ENCODE measurements at regions not wholly inside any gene's neighbourhood (a gene's known extent, or its start where the extent isn't known, plus 50 kb on each side); places are given as distances from the start of the nearest gene placed in this dataset.

DNA sequence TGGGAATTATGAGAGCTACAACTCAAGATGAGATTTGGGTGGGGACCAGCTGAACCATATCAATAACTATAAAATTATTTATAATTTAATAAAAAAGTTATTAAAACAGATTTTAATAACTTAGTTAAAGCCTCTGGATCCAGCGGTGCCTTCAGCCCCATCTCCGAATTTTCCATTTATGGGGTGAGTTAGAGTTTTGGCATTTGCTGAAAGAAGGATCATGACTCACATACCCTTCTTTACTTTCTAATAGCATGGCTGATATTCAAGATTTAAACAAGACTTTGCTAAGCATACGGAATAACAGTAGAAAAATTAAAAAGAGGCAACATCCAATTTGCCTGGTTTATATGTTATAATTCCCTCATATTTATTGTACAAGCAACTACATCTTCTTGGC lies 94.5 kb downstream of the RDH14 start:
- DNase-seq = no peak

DNA sequence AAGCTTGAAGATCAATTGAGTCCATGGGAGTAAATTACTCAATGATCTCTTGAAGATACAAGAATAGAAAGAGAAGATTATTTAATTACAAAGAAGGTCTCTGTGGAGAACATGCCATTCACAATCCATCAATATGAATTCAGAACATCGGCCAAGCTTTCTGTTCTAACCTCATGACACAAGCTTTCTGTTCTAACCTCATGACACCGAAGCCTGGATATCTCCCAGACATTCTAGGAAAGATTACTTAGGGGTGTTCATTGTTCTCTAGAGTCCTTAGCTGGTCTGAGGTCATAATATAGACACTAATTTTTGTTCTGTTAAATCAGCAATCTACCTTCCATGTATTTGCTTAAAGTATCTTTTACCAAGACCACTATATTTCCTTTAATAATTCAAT lies 95.5 kb downstream of the RDH14 start:
- DNase-seq = no peak

DNA sequence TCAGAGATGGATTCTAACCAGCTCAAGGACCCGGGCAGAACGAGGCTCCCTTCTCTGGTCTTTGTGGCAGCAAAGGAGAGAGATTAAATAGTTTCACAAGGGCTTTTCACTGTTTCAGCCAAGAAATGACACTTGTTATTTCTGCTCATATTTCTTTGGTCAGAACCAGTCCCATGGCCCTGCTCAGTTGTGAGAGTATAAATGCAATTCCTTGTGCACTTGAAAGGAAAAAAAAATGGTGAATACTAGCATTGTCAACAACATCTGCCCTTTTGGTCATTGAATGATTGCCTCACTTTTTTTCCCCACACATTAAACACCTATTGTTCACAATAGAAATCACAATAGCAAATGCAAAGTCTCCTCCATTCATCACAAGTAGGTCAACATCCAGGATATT lies 104.4 kb downstream of the RDH14 start:
- no peak for DNase-seq

DNA sequence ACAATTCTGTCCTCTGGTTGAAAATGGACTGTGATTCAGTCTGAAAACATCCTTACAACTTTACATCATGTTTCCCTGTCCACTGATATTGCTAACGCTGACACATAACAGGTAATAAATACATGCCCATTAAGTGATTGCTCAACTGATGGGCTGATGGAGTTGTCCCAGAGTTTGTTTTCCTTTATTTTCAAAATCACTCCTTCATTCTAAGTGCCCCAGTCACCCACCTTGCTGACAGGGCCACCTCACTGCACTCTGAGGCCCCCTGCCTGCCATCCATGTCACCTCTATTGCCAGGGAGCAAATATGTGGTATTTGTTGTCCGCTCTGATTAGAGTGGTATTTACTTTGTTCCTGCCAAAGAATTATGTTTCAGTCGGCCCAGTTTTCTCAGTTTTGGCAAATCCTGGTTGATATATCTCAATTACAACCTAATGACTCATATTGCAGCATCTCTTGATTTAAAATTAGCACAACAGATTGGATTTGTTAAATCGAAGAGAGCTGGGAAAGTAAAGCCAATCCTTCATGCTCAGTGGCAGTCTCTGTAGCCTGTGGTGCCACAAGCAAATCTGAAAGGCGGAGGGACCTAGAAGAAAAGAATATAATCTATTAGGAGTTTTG lies 105.1 kb downstream of the RDH14 start:
- DNase-seq = no peak

DNA sequence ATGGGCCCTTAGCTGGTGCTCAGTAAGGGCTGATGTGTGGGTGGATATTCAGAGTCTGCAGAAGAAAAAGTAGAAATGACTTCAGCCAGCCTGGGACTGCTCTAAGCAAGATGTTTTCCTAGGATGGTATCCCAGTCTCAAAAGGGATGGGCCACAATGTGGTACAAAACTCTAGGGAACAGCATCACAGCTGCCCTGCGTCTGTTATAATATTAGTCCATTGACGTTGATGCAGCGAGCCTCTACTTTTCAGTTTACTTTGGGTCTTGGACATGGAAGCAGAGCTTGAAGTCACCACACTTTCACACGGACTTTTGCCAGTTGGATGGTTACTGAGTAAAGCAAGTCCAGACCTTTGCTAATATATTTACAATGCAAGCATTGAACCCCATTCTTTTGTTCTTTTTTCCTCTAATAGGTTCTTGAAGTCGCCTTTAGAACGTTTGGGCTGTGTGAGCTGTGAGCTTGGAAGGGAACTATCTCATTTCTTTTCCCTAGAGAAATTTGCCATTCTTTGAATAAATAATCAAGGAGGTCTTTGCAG lies 105.7 kb downstream of the RDH14 start:
- DNase-seq = no peak

DNA sequence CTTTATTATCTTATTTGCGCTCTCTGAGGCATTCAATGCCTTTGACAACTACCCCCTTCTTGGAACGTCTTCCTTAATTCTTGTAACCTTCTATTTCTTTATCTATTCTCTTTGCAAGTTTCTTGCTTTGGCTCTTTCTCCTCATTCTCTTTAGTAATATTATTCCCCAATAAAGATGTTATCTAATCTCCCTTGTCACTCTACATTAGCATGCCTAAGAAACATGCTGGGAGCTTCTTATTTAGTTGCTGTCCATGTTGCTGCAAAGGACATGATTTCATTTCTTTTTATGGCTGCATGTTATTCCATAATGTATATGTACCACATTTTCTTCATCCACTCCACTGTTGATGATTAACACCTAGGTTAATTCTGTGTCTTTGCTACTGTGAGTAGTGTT lies 113.7 kb downstream of the RDH14 start:
- no peak for DNase-seq

GRCh38 chr2:18445433-18446320 lies 114.8 kb downstream of the RDH14 start:
- DNase-seq = no peak

DNA sequence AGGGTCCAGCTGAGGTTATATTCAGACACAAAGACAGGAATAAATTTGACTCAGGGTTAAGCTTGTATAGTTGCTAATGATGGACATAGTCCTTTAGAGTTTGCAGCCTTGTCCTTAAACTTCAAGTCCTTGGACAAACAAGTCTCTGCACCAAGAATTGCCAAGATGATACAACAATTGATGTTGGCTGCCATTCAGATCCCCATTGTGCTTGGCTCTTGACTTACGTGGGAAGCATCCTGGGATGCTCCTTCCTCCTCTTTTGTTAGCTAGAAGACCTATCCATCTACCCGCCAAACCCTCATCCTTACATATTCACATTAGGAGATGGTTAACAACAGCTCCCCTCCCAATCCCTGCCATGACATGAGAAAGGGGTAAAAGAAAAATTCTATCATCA lies 115.6 kb downstream of the RDH14 start:
- no peak for DNase-seq

DNA sequence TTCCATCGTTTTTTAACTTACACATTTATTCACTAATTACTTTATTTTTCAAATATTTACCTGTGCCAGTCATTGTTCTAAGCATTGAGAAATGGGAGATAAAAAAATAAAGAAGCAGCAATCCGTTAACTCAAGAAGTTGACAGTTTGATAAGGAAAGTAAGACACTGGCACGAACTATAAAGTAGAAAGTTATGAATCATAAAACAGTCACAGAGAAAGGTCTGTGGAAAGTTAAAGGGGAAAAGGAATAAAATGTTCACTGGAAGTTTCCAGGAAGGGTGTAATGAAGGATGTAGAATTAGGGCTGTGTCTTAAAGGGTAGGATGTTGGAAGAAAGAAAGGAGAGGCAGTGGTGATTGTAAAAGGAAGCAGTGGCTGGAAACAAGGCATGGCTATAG lies 118.9 kb downstream of the RDH14 start:
- no peak for DNase-seq

- no peak for DNase-seq
These were observed 119.7 kb downstream of the RDH14 start for GRCh38 chr2:18440777-18441176.

DNA sequence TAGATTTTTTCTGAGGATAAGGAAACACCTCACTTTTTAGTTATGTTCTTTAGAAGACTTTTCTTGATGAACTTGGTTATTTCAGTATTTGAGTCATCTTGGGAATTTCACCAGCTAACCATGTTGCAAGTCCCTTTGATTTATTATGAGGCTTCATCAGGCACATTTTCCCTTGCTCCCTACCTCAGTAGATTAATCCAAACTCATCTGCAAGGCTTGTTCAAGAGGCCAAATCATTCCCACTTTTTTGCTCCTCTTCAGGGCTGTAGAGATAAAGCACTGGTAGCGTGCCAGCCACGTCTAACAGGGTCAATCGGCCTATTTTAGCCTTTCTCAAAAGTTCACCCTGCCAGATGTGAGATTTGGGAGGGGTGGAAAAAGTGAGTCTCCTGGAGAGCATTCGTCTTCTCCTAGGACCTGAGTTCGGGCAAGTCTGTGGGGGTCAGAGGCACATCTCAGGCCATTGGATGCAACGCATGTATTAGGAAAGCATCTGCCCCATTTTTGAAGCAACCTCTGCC lies 120.3 kb downstream of the RDH14 start:
- DNase-seq = no peak

DNA sequence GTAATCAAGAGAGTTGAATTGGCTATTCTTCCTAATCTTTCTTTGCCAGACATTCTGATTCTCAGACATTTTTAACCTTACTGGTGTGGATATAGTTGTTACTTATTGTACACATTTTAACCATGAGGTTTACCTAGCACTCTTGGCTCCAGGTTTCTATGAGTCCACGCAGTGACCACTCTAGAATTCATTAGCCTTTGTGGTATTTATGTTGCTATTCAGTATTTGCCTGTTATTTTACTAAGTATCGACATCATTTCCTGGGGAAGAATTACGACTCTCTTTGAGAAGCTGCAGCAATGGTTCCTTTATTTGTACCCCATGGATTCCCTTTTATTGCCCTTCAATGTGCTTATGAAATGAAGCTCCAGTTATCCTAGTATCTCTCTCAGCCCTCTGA lies 120.7 kb downstream of the RDH14 start:
- no peak for DNase-seq

GRCh38 chr2:18437909-18438308 lies 122.5 kb downstream of the RDH14 start:
- DNase-seq = no peak

- DNase-seq = no peak
These were observed 123.9 kb downstream of the RDH14 start for GRCh38 chr2:18436503-18437005.

- DNase-seq = peak; percentile 14 to 21
These were observed 124.9 kb downstream of the RDH14 start for GRCh38 chr2:18435426-18436037.

GRCh38 chr2:18433872-18434271 lies 126.6 kb downstream of the RDH14 start:
- DNase-seq = no peak

- DNase-seq = no peak
These were observed 127.5 kb downstream of the RDH14 start for GRCh38 chr2:18432999-18433398.

DNA sequence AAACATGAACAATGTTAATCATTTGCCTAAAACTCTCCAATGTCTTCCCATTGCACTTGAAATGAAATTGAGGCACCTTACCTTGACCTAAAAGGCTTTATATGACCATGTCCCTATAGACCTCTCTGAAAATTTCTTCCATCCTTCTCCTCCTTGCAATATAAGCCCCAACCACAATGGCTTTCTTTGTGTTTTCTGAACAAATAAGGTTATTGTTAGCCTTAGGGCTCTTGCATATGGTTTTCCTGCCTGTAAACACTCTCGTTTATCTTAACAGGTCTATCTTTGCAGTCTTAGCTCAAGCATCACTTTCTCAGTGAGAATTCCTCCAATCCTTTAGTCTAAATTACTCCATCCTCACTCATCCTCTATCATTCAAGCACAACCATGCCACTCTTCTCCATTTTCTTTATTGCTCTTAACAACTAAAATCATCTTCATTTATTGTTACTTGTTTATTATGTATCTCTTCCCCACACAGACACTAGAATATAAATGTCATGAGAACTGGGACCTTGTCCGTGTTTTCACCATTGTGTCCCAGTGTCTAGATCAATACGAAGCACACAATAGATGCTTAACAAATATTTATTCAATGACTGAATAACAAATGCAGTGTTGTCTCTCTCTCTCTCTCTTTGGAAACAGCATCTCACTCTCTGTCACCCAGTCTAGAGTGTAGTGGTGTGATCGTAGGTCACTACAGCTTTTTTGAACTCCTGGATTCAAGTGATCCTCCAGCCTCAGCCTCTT lies 129.3 kb downstream of the RDH14 start:
- no peak for DNase-seq

DNA sequence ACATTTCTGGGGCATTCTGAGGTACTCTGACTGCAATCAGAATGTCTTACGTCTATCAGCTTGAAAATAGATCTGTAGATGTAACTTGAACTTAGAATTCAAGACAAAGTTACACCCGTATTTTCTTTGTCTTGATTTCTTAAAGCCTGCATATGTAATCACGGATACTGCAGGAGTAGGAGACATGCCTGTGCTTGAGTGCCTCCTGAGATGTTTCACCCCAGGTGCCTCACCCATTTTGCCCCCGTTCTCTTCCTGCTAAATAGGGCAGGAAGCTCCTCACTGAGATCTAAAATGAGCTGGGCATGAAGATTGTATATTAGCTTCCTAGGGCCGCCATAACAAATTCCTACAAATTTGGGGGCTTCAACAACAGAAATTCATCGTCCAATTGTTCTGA lies 131.9 kb downstream of the RDH14 start:
- DNase-seq = no peak

GRCh38 chr2:18427762-18428161 lies 132.7 kb downstream of the RDH14 start:
- no peak for DNase-seq

- no peak for DNase-seq
These were observed 134.3 kb downstream of the RDH14 start for GRCh38 chr2:18426174-18426573.

DNA sequence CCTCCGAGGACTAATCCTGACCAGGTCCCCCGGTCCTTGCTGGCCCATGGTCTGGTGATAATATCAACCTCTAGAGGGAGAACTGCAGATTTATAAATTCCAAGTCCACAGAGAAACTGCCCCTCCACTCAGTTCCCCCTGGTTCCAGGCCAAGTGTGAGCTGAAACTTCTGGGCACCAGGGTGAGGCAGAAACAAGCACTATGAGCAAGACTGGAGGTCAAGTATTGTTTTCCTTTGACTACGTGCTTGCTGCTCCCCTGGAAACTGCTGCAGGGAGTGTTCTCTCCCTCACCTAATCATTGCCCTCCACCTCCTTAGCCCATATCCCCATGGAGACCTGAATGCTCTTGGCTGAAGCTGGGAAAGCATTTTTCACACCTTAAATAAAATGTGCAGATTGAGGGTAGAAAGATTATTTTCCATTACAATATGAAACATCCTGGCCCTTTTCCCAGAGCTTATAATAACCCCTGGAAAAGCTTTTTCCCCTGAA lies 135.2 kb downstream of the RDH14 start:
- no peak for DNase-seq
